OCI-LY3 (cell line): ENCODE measurements at regions not wholly inside any gene's neighbourhood (a gene's known extent, or its start where the extent isn't known, plus 50 kb on each side); places are given as distances from the start of the nearest gene placed in this dataset.

Source experiments
- EZH2phosphoT487 ChIP-seq: fragments of 200-600 bp; shearing (Covaris generic); IDR thresholded peaks from 2 replicates; pipeline ENCODE4 v1.6.1; 2018; ENCODE audit warnings: antibody characterized with exemption, mixed run types, low read depth
- TF ChIP-seq, protein P1 (sequence below): fragments of 200-600, 300-600 bp; sonication (generic); IDR thresholded peaks from 2 replicates; pipeline ENCODE4 v1.5.1; 2014; ENCODE audit warnings: antibody characterized with exemption, low read length, low read depth

DNA sequence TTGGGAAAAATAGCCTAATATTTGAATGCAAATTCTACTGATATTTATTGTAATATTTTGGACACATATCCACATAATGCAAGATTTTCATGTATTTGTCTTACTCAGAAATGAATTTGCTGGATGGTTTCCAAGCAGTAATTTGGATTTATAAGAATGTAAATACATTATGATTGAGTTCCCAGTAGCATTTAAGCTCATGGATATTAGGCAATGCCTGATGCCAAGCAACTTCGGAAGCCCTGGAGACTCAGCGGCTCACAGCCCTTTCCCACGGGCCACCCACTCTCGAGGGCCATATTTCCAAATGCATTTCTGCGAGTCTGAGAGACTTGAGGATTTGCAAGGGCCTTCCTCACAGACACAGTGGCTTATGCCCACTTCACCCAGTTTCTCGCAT, 62.1 kb upstream of the MYOCD start:
- TF ChIP-seq, protein P1, sequence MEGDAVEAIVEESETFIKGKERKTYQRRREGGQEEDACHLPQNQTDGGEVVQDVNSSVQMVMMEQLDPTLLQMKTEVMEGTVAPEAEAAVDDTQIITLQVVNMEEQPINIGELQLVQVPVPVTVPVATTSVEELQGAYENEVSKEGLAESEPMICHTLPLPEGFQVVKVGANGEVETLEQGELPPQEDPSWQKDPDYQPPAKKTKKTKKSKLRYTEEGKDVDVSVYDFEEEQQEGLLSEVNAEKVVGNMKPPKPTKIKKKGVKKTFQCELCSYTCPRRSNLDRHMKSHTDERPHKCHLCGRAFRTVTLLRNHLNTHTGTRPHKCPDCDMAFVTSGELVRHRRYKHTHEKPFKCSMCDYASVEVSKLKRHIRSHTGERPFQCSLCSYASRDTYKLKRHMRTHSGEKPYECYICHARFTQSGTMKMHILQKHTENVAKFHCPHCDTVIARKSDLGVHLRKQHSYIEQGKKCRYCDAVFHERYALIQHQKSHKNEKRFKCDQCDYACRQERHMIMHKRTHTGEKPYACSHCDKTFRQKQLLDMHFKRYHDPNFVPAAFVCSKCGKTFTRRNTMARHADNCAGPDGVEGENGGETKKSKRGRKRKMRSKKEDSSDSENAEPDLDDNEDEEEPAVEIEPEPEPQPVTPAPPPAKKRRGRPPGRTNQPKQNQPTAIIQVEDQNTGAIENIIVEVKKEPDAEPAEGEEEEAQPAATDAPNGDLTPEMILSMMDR = no peak
- no peak for TF ChIP-seq EZH2phosphoT487
